ENCODE measurements at regions not wholly inside any gene's neighbourhood (a gene's known extent, or its start where the extent isn't known, plus 50 kb on each side); places are given as distances from the start of the nearest gene placed in this dataset.
A peak's percentile ranks its signal among the peaks of the same experiment; 100 is the strongest.

- TF ChIP-seq, protein P1, sequence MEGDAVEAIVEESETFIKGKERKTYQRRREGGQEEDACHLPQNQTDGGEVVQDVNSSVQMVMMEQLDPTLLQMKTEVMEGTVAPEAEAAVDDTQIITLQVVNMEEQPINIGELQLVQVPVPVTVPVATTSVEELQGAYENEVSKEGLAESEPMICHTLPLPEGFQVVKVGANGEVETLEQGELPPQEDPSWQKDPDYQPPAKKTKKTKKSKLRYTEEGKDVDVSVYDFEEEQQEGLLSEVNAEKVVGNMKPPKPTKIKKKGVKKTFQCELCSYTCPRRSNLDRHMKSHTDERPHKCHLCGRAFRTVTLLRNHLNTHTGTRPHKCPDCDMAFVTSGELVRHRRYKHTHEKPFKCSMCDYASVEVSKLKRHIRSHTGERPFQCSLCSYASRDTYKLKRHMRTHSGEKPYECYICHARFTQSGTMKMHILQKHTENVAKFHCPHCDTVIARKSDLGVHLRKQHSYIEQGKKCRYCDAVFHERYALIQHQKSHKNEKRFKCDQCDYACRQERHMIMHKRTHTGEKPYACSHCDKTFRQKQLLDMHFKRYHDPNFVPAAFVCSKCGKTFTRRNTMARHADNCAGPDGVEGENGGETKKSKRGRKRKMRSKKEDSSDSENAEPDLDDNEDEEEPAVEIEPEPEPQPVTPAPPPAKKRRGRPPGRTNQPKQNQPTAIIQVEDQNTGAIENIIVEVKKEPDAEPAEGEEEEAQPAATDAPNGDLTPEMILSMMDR (IDR thresholded peaks at IDR 0.05 in 4 of 5, conservative IDR thresholded peaks at IDR 0.05 in 1 of 5) = no peak
- no peak for TF ChIP-seq POLR2A (IDR thresholded peaks at IDR 0.05)
- Histone ChIP-seq H3K36me3 (no peaks in the 10 kb centered on the region), H3K27ac (peak overlapping the region; percentile 50 to 69 (median 60)), H3K9me3 (no peaks in the 10 kb centered on the region), H3K4me1 (peaks cover 22 to 38% of the 10 kb centered on the region in 2 donors), H3K27me3 (no peaks in the 10 kb centered on the region), H3K4me3 (peak overlapping the region; percentile 14 to 56 (median 23))
- DNase-seq (peak in 1 of 2 donors; percentile 16), ATAC-seq (peak; percentile 57 to 58)
- in situ Hi-C loops (cut with MboI; ENCODE audit: low sequenced_read_pairs in 4 of 4) = no loop called here
- intact Hi-C loops (cut with DNase I; ENCODE audit: low total_unique reads) = no loop called here
Measured at GRCh38 chr6:164023535-164023934, 609.0 kb downstream of the QKI start.

DNA sequence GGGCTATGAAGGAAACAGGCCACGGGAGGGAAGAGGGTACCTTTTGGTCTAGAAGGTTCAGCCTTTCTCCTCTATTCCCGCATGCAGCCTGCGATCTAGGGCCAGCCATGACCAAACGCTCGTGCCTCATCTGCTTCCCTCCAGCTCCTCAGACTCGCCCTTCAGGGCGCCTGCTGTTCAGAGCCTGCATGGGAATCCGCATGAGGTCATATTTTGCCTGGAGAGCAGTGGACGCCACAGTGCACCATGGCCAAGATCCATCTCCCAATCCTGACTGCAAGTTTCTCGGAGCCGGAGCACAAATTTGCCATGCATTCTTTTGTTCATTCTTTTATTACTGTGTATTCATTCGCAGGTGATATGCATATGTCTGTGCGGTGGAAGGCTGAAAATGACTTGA, 608.1 kb downstream of the QKI start:
- in situ Hi-C loops (cut with MboI; ENCODE audit: low sequenced_read_pairs in 4 of 4) = no loop called here

GRCh38 chr6:164021589-164022250, 607.2 kb downstream of the QKI start:
- Histone ChIP-seq H3K4me3 (no peak overlapping the region), H3K4me1 (peaks cover 15 to 32% of the 10 kb centered on the region in 2 donors), H3K27me3 (no peaks in the 10 kb centered on the region), H3K27ac (no peak overlapping the region), H3K36me3 (no peaks in the 10 kb centered on the region), H3K9me3 (no peaks in the 10 kb centered on the region)
- DNase-seq (no peak), ATAC-seq (no peak)
- TF ChIP-seq, protein P1 (IDR thresholded peaks at IDR 0.05 in 4 of 5, conservative IDR thresholded peaks at IDR 0.05 in 1 of 5) = no peak
- TF ChIP-seq POLR2A (IDR thresholded peaks at IDR 0.05) = no peak
- intact Hi-C loops (cut with DNase I; ENCODE audit: low total_unique reads) = no loop called here
- in situ Hi-C loops (cut with MboI; ENCODE audit: low sequenced_read_pairs in 4 of 4) = no loop called here

More for the DNA sequence above, 608.1 kb downstream of the QKI start:
- peaks cover 22 to 38% of the 10 kb centered on the region in 2 donors for H3K4me1 ChIP-seq
- peak; percentile 30 to 44 for DNase-seq
- H3K27me3 ChIP-seq = no peaks in the 10 kb centered on the region
- H3K36me3 ChIP-seq = no peaks in the 10 kb centered on the region
- TF ChIP-seq POLR2A (IDR thresholded peaks at IDR 0.05) = no peak
- TF ChIP-seq, protein P1 (IDR thresholded peaks at IDR 0.05 in 4 of 5, conservative IDR thresholded peaks at IDR 0.05 in 1 of 5) = no peak
- no peaks in the 10 kb centered on the region for H3K9me3 ChIP-seq
- ATAC-seq = peak; percentile 72 to 78
- peak overlapping the region in 3 of 4 donors; percentile 19 to 56 (median 27) for H3K4me3 ChIP-seq
- peak overlapping the region in 2 of 4 donors; percentile 67 to 69 for H3K27ac ChIP-seq
- intact Hi-C loops (cut with DNase I; ENCODE audit: low total_unique reads) = no loop called here

DNA sequence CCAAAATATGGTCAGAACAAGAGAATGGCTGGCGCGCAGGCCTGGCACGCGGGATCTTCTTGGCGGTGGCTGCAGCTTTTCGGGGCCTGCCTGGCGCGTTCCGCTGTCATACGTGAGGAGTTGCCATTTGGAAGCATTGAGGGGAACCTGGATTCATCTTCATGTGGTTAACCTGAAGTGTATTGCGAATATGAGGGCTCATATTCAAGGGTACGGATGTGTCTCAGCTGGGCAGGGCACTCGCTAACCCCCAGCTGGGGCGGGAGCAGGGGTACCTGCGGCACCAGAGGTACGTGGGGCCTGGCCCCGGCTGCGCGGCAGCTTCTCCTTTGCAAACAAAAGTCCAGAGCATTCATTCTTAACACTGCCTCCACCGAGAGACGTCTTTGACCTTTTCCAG, 605.6 kb downstream of the QKI start:
- H3K4me3 ChIP-seq = no peak overlapping the region
- no peaks in the 10 kb centered on the region for H3K27me3 ChIP-seq
- DNase-seq (no peak), ATAC-seq (no peak)
- peaks cover 15 to 24% of the 10 kb centered on the region in 2 donors for H3K4me1 ChIP-seq
- no peaks in the 10 kb centered on the region for H3K36me3 ChIP-seq
- TF ChIP-seq, protein P1 (IDR thresholded peaks at IDR 0.05 in 4 of 5, conservative IDR thresholded peaks at IDR 0.05 in 1 of 5) = no peak
- no peak for TF ChIP-seq POLR2A (IDR thresholded peaks at IDR 0.05)
- H3K9me3 ChIP-seq = no peaks in the 10 kb centered on the region
- intact Hi-C loops (cut with DNase I; ENCODE audit: low total_unique reads) = no loop called here
- in situ Hi-C loops (cut with MboI; ENCODE audit: low sequenced_read_pairs in 4 of 4) = no loop called here
- H3K27ac ChIP-seq = no peak overlapping the region

Measured in gastrocnemius medialis (tissue), 4 donors.